AG04449 (cell line): ENCODE measurements at regions not wholly inside any gene's neighbourhood (a gene's known extent, or its start where the extent isn't known, plus 50 kb on each side); places are given as distances from the start of the nearest gene placed in this dataset.

ENCODE experiments used
- CTCF ChIA-PET: fragments of 350-600 bp; formaldehyde crosslinking; extraction: SDS; loops from one replicate; lab custom pipeline; 2021; ENCODE audit warnings: antibody characterized with exemption; lab: Yijun Ruan, JAX
- POLR2A ChIA-PET: fragments of 400-600, 350-600 bp; formaldehyde crosslinking; extraction: SDS; loops from one replicate; lab custom pipeline; 2020; ENCODE audit warnings: antibody characterized with exemption, inconsistent platforms; lab: Yijun Ruan, JAX
- DNase-seq: peaks from one replicate; pipeline ENCODE4 v3.0.0-alpha.2; 2010; ENCODE audit warnings: low read depth, low spot score
- H3K4me3 ChIP-seq: 2 replicates; pipeline ENCODE4 v1.5.1; 2011; ENCODE audit warnings: low read depth, mild to moderate bottlenecking, control low read depth, low read length
- CTCF ChIP-seq: IDR thresholded peaks from one replicate; pipeline ENCODE4 v1.5.1; 2011; ENCODE audit warnings: mild to moderate bottlenecking, moderate library complexity, low read length, control low read depth, inconsistent platforms; ENCODE audit not compliant: insufficient read depth; ENCODE audit errors: missing control alignments

- CTCF ChIA-PET: no interaction called here
- no peak overlapping the region for H3K4me3 ChIP-seq
- TF ChIP-seq CTCF: no peak
- DNase-seq: no peak
- POLR2A ChIA-PET: no interaction called here
Measured at GRCh38 chr4:181757910-181758660, 485.1 kb upstream of the TENM3 start.

DNA sequence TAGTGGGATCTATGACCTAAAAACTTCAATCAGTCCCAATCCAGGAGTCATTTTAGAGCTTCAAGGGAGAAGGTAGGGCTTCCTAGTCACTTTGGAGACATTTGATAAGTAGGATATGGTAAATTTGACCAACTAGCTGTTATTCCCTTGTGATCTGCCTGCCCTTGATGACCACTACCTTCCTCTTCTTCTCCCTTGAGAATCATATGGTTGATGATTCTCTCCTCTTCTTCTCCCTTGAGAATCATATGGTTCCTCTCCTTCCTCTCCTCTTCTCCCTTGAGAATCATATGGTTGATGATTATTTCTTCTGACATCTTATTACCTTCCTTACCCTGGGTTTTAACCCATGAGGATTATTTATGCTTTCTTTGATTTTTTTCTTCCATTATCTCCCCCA lies 482.6 kb upstream of the TENM3 start:
- ChIA-PET CTCF (no interaction called here), POLR2A (no interaction called here)
- no peak for TF ChIP-seq CTCF
- DNase-seq: no peak
- no peak overlapping the region for H3K4me3 ChIP-seq

GRCh38 chr4:181761156-181761555 lies 482.0 kb upstream of the TENM3 start:
- ChIA-PET CTCF (no interaction called here), POLR2A (no interaction called here)
- no peak for TF ChIP-seq CTCF
- DNase-seq: peak; percentile 31
- no peak overlapping the region for H3K4me3 ChIP-seq

DNA sequence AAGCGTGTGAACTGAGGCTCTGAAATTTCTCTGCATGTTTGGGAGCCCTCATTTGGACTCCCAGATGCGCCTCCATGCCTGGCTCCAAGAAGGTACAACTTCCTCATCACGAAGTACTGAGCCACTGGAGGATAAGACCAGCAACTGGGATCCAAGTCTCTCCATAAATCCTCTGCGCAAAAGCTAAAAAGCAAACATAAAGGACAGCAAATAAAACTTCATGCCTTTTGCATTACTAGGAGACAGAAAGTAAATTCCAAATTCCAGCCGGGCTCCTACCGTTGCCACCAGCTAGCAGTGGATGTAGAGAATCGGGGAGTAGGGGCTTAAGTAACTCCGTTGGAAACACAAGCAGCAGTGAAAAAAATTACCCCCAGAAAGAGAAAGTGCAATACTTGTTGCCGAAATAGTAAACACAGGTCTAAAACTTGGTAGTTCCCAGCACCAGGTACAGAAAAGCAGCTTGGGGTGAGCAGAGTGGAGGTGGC lies 477.1 kb upstream of the TENM3 start:
- no peak for TF ChIP-seq CTCF
- ChIA-PET POLR2A (no interaction called here), CTCF (interaction anchor here (1.0 kb wide), 1 partner anchor 17 kb away, joined by 3 read pairs; no protein-coding TSS in a partner anchor)
- no peak for DNase-seq
- no peak overlapping the region for H3K4me3 ChIP-seq

DNA sequence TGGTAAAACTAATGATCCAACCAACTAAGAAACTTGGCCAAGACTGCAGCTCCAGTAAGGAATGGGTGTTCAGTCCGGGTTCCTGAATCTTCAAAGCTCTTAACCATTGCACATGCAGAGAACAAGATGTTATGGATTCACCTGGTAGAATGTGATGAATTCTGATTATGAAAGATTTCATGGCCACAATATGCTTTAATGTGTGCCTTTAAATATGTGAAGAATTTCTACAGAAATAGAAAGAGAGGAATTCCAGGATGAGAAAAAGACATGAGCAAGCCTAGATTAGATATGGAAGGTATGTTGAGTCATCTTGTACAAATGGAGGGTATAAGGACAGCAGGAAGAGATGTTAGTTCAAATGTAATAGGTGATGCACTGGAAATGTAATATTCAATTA lies 472.2 kb upstream of the TENM3 start:
- ChIA-PET CTCF (no interaction called here), POLR2A (interaction anchor here (0.6 kb wide), 1 partner anchor 35 kb away, joined by 3 read pairs; no protein-coding TSS in a partner anchor)
- TF ChIP-seq CTCF: no peak

DNA sequence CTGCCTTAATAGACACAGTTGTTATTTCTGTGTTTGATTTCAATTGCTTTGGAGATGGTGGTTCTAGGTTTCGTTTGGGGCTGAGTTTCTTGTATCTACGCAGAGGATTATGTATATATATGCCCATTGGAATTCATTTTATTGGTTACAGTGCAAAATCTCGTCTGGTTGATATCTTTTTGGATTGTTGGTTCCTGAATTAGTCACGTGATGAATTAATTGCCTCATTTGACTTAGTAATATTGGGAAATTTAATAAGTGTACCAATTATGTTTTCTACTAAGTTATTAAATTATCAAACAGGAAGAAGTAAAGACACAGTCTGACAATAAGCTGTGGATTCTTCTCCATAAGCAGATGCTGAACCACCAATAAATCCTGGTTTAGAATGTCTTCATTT lies 467.9 kb upstream of the TENM3 start:
- TF ChIP-seq CTCF: no peak
- POLR2A ChIA-PET: no interaction called here
- CTCF ChIA-PET: no interaction called here
- H3K4me3 ChIP-seq: no peak overlapping the region
- no peak for DNase-seq

More for the DNA sequence above, 472.2 kb upstream of the TENM3 start:
- no peak overlapping the region for H3K4me3 ChIP-seq
- DNase-seq: no peak
